Body of pancreas (tissue), 4 donors: ENCODE measurements at regions not wholly inside any gene's neighbourhood (a gene's known extent, or its start where the extent isn't known, plus 50 kb on each side); places are given as distances from the start of the nearest gene placed in this dataset.

Experiments used
- CTCF ChIP-seq, 7 experiments: fragments of 450-650 bp in 4 of 7; fragments of 200-600 bp in 3 of 7; sonication (generic) in 3 of 7; IDR thresholded peaks; one replicate each; pipeline ENCODE4 v1.5.1; 2016 to 2019; ENCODE audit warnings: antibody characterized with exemption in 7 of 7
- POLR2A ChIP-seq, 3 donors: fragments of 450-650 bp; IDR thresholded peaks; one replicate each; pipeline ENCODE4 v1.6.1; 2016; ENCODE audit warnings: antibody characterized with exemption in 3 of 3, mild to moderate bottlenecking in 2 of 3

GRCh38 chr10:54853883-54854282 lies 52.9 kb upstream of the PCDH15 start:
- TF ChIP-seq POLR2A (IDR thresholded peaks at IDR 0.05) = no peak
- no peak for TF ChIP-seq CTCF (IDR thresholded peaks at IDR 0.05)
